GM12878 (cell line): ENCODE measurements at regions not wholly inside any gene's neighbourhood (a gene's known extent, or its start where the extent isn't known, plus 50 kb on each side); places are given as distances from the start of the nearest gene placed in this dataset.

Experiments used
- ATAC-seq: fragments of 200-7000 bp; cut with Tn5 transposase; 3 replicates; pipeline ENCODE4 v1.9.1; 2020; ENCODE audit warnings: mild to moderate bottlenecking, moderate library complexity
- BruUV-seq: library from RNA; stranded (reverse); fragments of 400-500 nt; replicated peaks from 2 replicates; lab custom pipeline; 2021; lab: Mats Ljungman, UMichigan
- CTCF ChIA-PET: fragments of 300-600 bp; sonication (Branson Sonifier 250); formaldehyde crosslinking; extraction: SDS; loops from one replicate; lab custom pipeline; 2021; ENCODE audit warnings: inconsistent platforms; lab: Yijun Ruan, JAX
- POLR2A ChIA-PET: fragments of 350-600 bp; formaldehyde crosslinking; extraction: SDS; loops from one replicate; lab custom pipeline; 2021; ENCODE audit warnings: inconsistent platforms; lab: Charles Lee
- RAD21 ChIA-PET: fragments of 300-600 bp; sonication (Branson Sonifier 250); formaldehyde crosslinking; loops from one replicate; lab custom pipeline; 2023; ENCODE audit warnings: antibody characterized with exemption; ENCODE audit not compliant: unreplicated experiment; lab: Charles Lee
- SMC1A ChIA-PET: fragments of 300-600 bp; sonication (Branson Sonifier 250); formaldehyde crosslinking; loops from one replicate; lab custom pipeline; 2023; ENCODE audit not compliant: unreplicated experiment, uncharacterized antibody; lab: Charles Lee
- DNase-seq: peaks from one replicate; pipeline ENCODE4 v3.0.0-alpha.2; 2011; ENCODE audit warnings: low read depth, low spot score
- FAIRE-seq: peaks from 3 replicates; lab custom pipeline; 2011; peaks lifted over from hg19 to GRCh38; lab: Jason Lieb, UNC
- H2AFZ ChIP-seq: 2 replicates; pipeline ENCODE4 v1.6.0; 2011; ENCODE audit warnings: low read depth, low read length, control low read depth; ENCODE audit not compliant: control insufficient read depth
- H3K27ac ChIP-seq: 2 replicates; pipeline ENCODE4 v1.5.1; 2011; ENCODE audit warnings: control low read depth; ENCODE audit not compliant: control insufficient read depth, insufficient read depth
- H3K27me3 ChIP-seq, 2 experiments: replicated peaks in 1 of 2; 2 replicates each; pipeline versions ENCODE4 v1.6.0 to v1.6.1; 2011; ENCODE audit warnings: low read length in 1 of 2; ENCODE audit not compliant: control insufficient read depth in 2 of 2, insufficient read depth in 2 of 2
- H3K36me3 ChIP-seq, 2 experiments: 2 replicates each; pipeline ENCODE4 v1.5.1; 2011; ENCODE audit warnings: low read length in 1 of 2; ENCODE audit not compliant: control insufficient read depth in 2 of 2, insufficient read depth in 2 of 2
- H3K4me1 ChIP-seq: 2 replicates; pipeline ENCODE4 v1.6.1; 2011; ENCODE audit warnings: mild to moderate bottlenecking, low read length, moderate library complexity, mixed read lengths; ENCODE audit not compliant: control insufficient read depth, insufficient read depth
- H3K4me2 ChIP-seq: 2 replicates; pipeline ENCODE4 v1.6.0; 2011; ENCODE audit warnings: control low read depth; ENCODE audit not compliant: control insufficient read depth, insufficient read depth
- H3K4me3 ChIP-seq: fragments of 200-600 bp; sonication (generic); 2 replicates; pipeline ENCODE4 v1.5.1; 2016
- H3K79me2 ChIP-seq: 2 replicates; pipeline ENCODE4 v1.6.0; 2011; ENCODE audit warnings: low read length; ENCODE audit not compliant: control insufficient read depth, insufficient read depth
- H3K9ac ChIP-seq: 2 replicates; pipeline ENCODE4 v1.8.0; 2011; ENCODE audit warnings: low read length, control low read depth, mixed read lengths; ENCODE audit not compliant: control insufficient read depth, insufficient read depth
- H3K9me3 ChIP-seq: replicated peaks from 3 replicates; pipeline ENCODE4 v1.5.1; 2011; ENCODE audit warnings: mild to moderate bottlenecking, low read length; ENCODE audit not compliant: control insufficient read depth, insufficient read depth
- H4K20me1 ChIP-seq: 2 replicates; pipeline ENCODE4 v1.6.0; 2011; ENCODE audit not compliant: control insufficient read depth, insufficient read depth
- BACH1 ChIP-seq: fragments of 450-650 bp; IDR thresholded peaks from 2 replicates; pipeline ENCODE4 v1.6.1; 2017; ENCODE audit warnings: mild to moderate bottlenecking, borderline replicate concordance
- BCL11A ChIP-seq: IDR thresholded peaks from 2 replicates; pipeline ENCODE4 v1.6.1; 2011; ENCODE audit warnings: low read depth, low read length
- CBX3 ChIP-seq: fragments of 200-600 bp; sonication (generic); IDR thresholded peaks from 2 replicates; pipeline ENCODE4 v1.6.1; 2016; ENCODE audit warnings: low read depth, borderline replicate concordance
- EZH2 ChIP-seq: IDR thresholded peaks from 2 replicates; pipeline ENCODE4 v1.6.1; 2012; ENCODE audit warnings: low read depth, mild to moderate bottlenecking, control low read depth, inconsistent platforms, low read length, borderline replicate concordance; ENCODE audit not compliant: control insufficient read depth
- IKZF1 ChIP-seq: fragments of 450-650 bp; conservative IDR thresholded peaks from 2 replicates; pipeline ENCODE4 v1.6.1; 2017; ENCODE audit warnings: antibody characterized with exemption, mild to moderate bottlenecking
- MEF2B ChIP-seq: fragments of 450-650 bp; IDR thresholded peaks from 2 replicates; pipeline ENCODE4 v1.6.1; 2018; ENCODE audit warnings: mild to moderate bottlenecking, moderate library complexity; ENCODE audit not compliant: partially characterized antibody, poor library complexity, severe bottlenecking
- NFIC ChIP-seq: IDR thresholded peaks from 2 replicates; pipeline ENCODE4 v1.6.1; 2012; ENCODE audit warnings: low read depth, mild to moderate bottlenecking, inconsistent platforms, low read length, moderate library complexity
- NR2C2 ChIP-seq: IDR thresholded peaks from 2 replicates; pipeline ENCODE4 v1.6.1; 2011; ENCODE audit warnings: borderline replicate concordance, low read depth; ENCODE audit not compliant: control insufficient read depth, insufficient read length
- PAX5 ChIP-seq: IDR thresholded peaks from 2 replicates; pipeline ENCODE4 v1.6.1; 2011; ENCODE audit warnings: low read depth, low read length, borderline replicate concordance
- RB1 ChIP-seq: fragments of 450-650 bp; formaldehyde crosslinking; IDR thresholded peaks from 2 replicates; pipeline ENCODE4 v1.6.1; 2017; ENCODE audit warnings: mild to moderate bottlenecking, borderline replicate concordance
- RUNX3 ChIP-seq: IDR thresholded peaks from 2 replicates; pipeline ENCODE4 v1.6.1; 2012; ENCODE audit warnings: low read length, inconsistent platforms
- WGBS: methylation state at CpG from one replicate; pipeline ENCODE4 v1.1.6; 2016; ENCODE audit warnings: low lambda C conversion rate; ENCODE audit not compliant: insufficient replicate concordance, insufficient coverage; ENCODE audit errors: missing lambda C conversion rate; 5-methylcytosine and 5-hydroxymethylcytosine counted together
- in situ Hi-C: fragments of 300-500 bp; cut with MboI; formaldehyde crosslinking; loops from 9 replicates; pipeline ENCODE4 v1.14.3; 2018; ENCODE audit warnings: mixed read lengths
- intact Hi-C: fragments of 100-400 bp; cut with micrococcal nuclease; formaldehyde crosslinking; loops from one replicate; pipeline ENCODE4 v1.14.2; 2022; ENCODE audit not compliant: unreplicated experiment
- TF ChIP-seq, protein P1 (sequence below): fragments of 450-650 bp; IDR thresholded peaks from 2 replicates; pipeline ENCODE4 v1.6.1; 2018; ENCODE audit warnings: borderline replicate concordance, mild to moderate bottlenecking; ENCODE audit not compliant: partially characterized antibody

- CTCF ChIA-PET, result interaction anchor here (1.0 to 7.5 kb wide), 4 partner anchors 29 to 235 kb away, joined by 3 to 45 read pairs (median 14); partner anchors contain the start of gene EGR2
- H3K4me1 ChIP-seq, result peaks cover 36% of the 10 kb centered on the region
- no peak overlapping the region for H3K9ac ChIP-seq
- ATAC-seq (no peak), DNase-seq (no peak), FAIRE-seq (no peak)
- TF ChIP-seq, protein P1, sequence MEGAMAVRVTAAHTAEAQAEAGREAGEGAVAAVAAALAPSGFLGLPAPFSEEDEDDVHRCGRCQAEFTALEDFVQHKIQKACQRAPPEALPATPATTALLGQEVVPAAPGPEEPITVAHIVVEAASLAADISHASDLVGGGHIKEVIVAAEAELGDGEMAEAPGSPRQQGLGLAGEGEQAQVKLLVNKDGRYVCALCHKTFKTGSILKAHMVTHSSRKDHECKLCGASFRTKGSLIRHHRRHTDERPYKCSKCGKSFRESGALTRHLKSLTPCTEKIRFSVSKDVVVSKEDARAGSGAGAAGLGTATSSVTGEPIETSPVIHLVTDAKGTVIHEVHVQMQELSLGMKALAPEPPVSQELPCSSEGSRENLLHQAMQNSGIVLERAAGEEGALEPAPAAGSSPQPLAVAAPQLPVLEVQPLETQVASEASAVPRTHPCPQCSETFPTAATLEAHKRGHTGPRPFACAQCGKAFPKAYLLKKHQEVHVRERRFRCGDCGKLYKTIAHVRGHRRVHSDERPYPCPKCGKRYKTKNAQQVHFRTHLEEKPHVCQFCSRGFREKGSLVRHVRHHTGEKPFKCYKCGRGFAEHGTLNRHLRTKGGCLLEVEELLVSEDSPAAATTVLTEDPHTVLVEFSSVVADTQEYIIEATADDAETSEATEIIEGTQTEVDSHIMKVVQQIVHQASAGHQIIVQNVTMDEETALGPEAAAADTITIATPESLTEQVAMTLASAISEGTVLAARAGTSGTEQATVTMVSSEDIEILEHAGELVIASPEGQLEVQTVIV, result no peak
- no peak for TF ChIP-seq BACH1
- TF ChIP-seq MEF2B, result no peak
- TF ChIP-seq NFIC, result no peak
- no peak for TF ChIP-seq EZH2
- TF ChIP-seq CBX3, result no peak
- TF ChIP-seq BCL11A, result no peak
- no peak for TF ChIP-seq PAX5
- TF ChIP-seq NR2C2, result no peak
- no peak for TF ChIP-seq RUNX3
- TF ChIP-seq RB1, result no peak
- TF ChIP-seq IKZF1, result no peak
- H3K4me2 ChIP-seq, result no peak overlapping the region
- SMC1A ChIA-PET, result interaction anchor here (1.0 to 5.7 kb wide), 10 partner anchors 7 to 540 kb away, joined by 3 to 48 read pairs (median 7); no protein-coding TSS in a partner anchor
- H3K27me3 ChIP-seq, result no peaks in the 10 kb centered on the region
- in situ Hi-C loops, result no loop called here
- RAD21 ChIA-PET, result interaction anchor here (0.6 to 2.6 kb wide), 5 partner anchors 21 to 294 kb away, joined by 3 to 8 read pairs (median 7); no protein-coding TSS in a partner anchor
- intact Hi-C loops, result loop anchor here (2.0 kb wide), 1 partner anchor 15 kb away; no protein-coding TSS in a partner anchor
- H3K36me3 ChIP-seq, result no peaks in the 10 kb centered on the region
- H3K4me3 ChIP-seq, result no peak overlapping the region
- 87% methylated on average over 5 of the region's 5 CpGs for WGBS
- no peaks in the 10 kb centered on the region for H3K79me2 ChIP-seq
- H2AFZ ChIP-seq, result no peak overlapping the region
- H3K9me3 ChIP-seq, result no peaks in the 10 kb centered on the region
- H3K27ac ChIP-seq, result no peak overlapping the region
- H4K20me1 ChIP-seq, result no peaks in the 10 kb centered on the region
- POLR2A ChIA-PET, result interaction anchor here (2.7 to 4.4 kb wide), 2 partner anchors 14 to 63 kb away, joined by 11 to 24 read pairs; no protein-coding TSS in a partner anchor
- BruUV-seq, result no TSS peak
Measured at GRCh38 chr10:62618054-62618453, 186.5 kb upstream of the ADO start.
